ENCODE measurements at regions not wholly inside any gene's neighbourhood (a gene's known extent, or its start where the extent isn't known, plus 50 kb on each side); places are given as distances from the start of the nearest gene placed in this dataset.

DNA sequence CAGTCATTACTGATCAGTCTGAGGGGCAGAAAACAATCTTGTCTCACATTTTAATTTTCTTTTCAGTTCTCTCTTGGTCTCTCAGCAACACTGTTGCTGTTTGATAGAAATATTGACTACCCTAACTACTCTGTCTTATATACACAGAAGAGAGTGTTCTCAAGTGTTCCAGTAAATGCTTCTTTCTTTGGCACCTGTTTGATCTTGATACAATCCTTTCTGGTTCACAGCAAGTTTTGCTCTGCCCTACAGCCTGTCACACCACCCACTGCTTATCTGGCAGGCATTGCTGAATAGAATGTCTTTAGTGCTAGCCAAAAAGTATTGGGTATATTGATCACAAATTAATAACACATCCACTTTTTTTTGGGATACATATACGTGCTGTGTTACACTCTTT lies 75.7 kb upstream of the WLS start:
- H4K20me1 ChIP-seq (ENCODE audit: insufficient read depth, low read length), result no peaks in the 10 kb centered on the region
- no TSS peak for BruUV-seq (replicated peaks)
- H3K4me1 ChIP-seq (ENCODE audit: insufficient read depth, low read length), result no peaks in the 10 kb centered on the region
- ChIA-PET POLR2A (no interaction called here), CTCF (ENCODE audit: low intra/inter-chr PET ratio, low total read pairs) (no interaction called here)
- H3K9me3 ChIP-seq (ENCODE audit: low read length), result no peaks in the 10 kb centered on the region
- intact Hi-C loops (cut with micrococcal nuclease; ENCODE audit: unreplicated experiment), result no loop called here
- no peak overlapping the region for H2AFZ ChIP-seq (ENCODE audit: low read length)
- H3K27me3 ChIP-seq (ENCODE audit: control insufficient read depth in 1 of 2, insufficient read depth in 2 of 2, low read length in 2 of 2), result 0 out of 5 replicates have a peak, but pooled peaks cover 0 to 5% of the 10 kb centered on the region in 2 experiments
- no peak overlapping the region for H3K9ac ChIP-seq (ENCODE audit: insufficient read depth, low read depth, low read length)
- H3K36me3 ChIP-seq (replicated peaks in 1 of 2; ENCODE audit: control insufficient read depth in 1 of 2, insufficient read depth in 2 of 2, low read length in 2 of 2), result no peaks in the 10 kb centered on the region
- H3K4me3 ChIP-seq (replicated peaks in 1 of 3; ENCODE audit: insufficient read depth in 1 of 3, low read depth in 2 of 3, low read length in 3 of 3), result no peak overlapping the region
- in situ Hi-C loops (cut with HindIII; ENCODE audit: extremely low pct_ligation_motif_present, low pct_unique_long_range_greater_than_20kb), result no loop called here
- H3K4me2 ChIP-seq (ENCODE audit: low read depth, low read length), result no peak overlapping the region
- no peak overlapping the region for H3K27ac ChIP-seq (ENCODE audit: extremely low read length, insufficient read depth, low read length)
- FAIRE-seq, result no peak
- TF ChIP-seq HNRNPUL1 (IDR thresholded peaks at IDR 0.05; ENCODE audit: low read depth, low read length), result no peak
- no peak for TF ChIP-seq ZSCAN21 (CRISPR knock-in tag; IDR thresholded peaks at IDR 0.05; ENCODE audit: borderline replicate concordance)
- TF ChIP-seq ZNF124 (CRISPR knock-in tag; IDR thresholded peaks at IDR 0.05), result no peak
- ATAC-seq, result no peak
- H3K79me2 ChIP-seq (ENCODE audit: insufficient read depth, low read length), result no peaks in the 10 kb centered on the region
- no peak for DNase-seq (ENCODE audit: low spot score)
- 0% methylated on average over 1 of the region's 1 CpG for WGBS (ENCODE audit: low lambda C conversion rate)

DNA sequence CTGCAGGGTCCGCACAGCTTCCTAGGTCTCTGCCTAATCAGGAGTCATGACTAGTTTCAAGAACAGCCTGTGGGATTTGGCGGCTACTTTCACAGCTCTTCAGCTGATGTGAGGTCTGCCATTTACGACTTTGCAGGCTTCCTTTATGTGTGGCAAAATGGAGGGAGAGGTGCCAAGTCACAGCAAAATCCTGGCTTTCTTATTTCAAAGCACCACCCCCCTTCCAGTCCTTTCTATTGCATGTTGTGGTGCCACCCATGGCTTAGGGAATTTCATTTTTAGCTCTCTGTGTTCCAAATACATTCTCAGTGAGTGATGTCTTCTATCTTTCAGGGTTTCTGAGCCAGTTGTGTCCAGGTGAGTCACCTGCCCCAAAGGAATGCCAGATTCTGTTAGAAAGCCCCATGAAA lies 75.1 kb upstream of the WLS start:
- Histone ChIP-seq H3K79me2 (ENCODE audit: insufficient read depth, low read length) (no peaks in the 10 kb centered on the region), H3K9me3 (ENCODE audit: low read length) (no peaks in the 10 kb centered on the region), H3K9ac (ENCODE audit: insufficient read depth, low read depth, low read length) (no peak overlapping the region), H3K27ac (ENCODE audit: extremely low read length, insufficient read depth, low read length) (no peak overlapping the region), H3K4me2 (ENCODE audit: low read depth, low read length) (no peak overlapping the region), H3K27me3 (ENCODE audit: control insufficient read depth in 1 of 2, insufficient read depth in 2 of 2, low read length in 2 of 2) (0 out of 5 replicates have a peak, but pooled peaks cover 0 to 5% of the 10 kb centered on the region in 2 experiments), H4K20me1 (ENCODE audit: insufficient read depth, low read length) (no peaks in the 10 kb centered on the region), H3K4me3 (replicated peaks in 1 of 3; ENCODE audit: insufficient read depth in 1 of 3, low read depth in 2 of 3, low read length in 3 of 3) (no peak overlapping the region), H3K4me1 (ENCODE audit: insufficient read depth, low read length) (no peaks in the 10 kb centered on the region), H3K36me3 (replicated peaks in 1 of 2; ENCODE audit: control insufficient read depth in 1 of 2, insufficient read depth in 2 of 2, low read length in 2 of 2) (no peaks in the 10 kb centered on the region), H2AFZ (ENCODE audit: low read length) (no peak overlapping the region)
- intact Hi-C loops (cut with micrococcal nuclease; ENCODE audit: unreplicated experiment), result no loop called here
- FAIRE-seq (no peak), DNase-seq (ENCODE audit: low spot score) (no peak), ATAC-seq (no peak)
- ChIA-PET POLR2A (no interaction called here), CTCF (ENCODE audit: low intra/inter-chr PET ratio, low total read pairs) (no interaction called here)
- WGBS (ENCODE audit: low lambda C conversion rate), result 14% methylated on average over 3 of the region's 3 CpGs
- BruUV-seq (replicated peaks), result no TSS peak
- TF ChIP-seq, protein P1, sequence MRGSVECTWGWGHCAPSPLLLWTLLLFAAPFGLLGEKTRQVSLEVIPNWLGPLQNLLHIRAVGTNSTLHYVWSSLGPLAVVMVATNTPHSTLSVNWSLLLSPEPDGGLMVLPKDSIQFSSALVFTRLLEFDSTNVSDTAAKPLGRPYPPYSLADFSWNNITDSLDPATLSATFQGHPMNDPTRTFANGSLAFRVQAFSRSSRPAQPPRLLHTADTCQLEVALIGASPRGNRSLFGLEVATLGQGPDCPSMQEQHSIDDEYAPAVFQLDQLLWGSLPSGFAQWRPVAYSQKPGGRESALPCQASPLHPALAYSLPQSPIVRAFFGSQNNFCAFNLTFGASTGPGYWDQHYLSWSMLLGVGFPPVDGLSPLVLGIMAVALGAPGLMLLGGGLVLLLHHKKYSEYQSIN (CRISPR knock-in tag; IDR thresholded peaks at IDR 0.05; ENCODE audit: borderline replicate concordance), result no peak
- TF ChIP-seq ZNF761 (CRISPR knock-in tag; conservative IDR thresholded peaks at IDR 0.05) (no peak), ZNF33A (CRISPR knock-in tag; IDR thresholded peaks at IDR 0.05; ENCODE audit: borderline replicate concordance) (no peak), ZNF7 (CRISPR knock-in tag; IDR thresholded peaks at IDR 0.05) (no peak), ZNF607 (CRISPR knock-in tag; IDR thresholded peaks at IDR 0.05; ENCODE audit: borderline replicate concordance) (no peak), NCOA5 (CRISPR knock-in tag; IDR thresholded peaks at IDR 0.05) (no peak), BRD4 (CRISPR knock-in tag; IDR thresholded peaks at IDR 0.05) (no peak), ZSCAN30 (CRISPR knock-in tag; IDR thresholded peaks at IDR 0.05) (no peak), NR2F2 (IDR thresholded peaks at IDR 0.05; ENCODE audit: borderline replicate concordance, low read depth) (no peak), SNAPC2 (CRISPR knock-in tag; IDR thresholded peaks at IDR 0.05) (no peak), TMF1 (CRISPR knock-in tag; IDR thresholded peaks at IDR 0.05; ENCODE audit: low read depth) (no peak), NFATC3 (CRISPR knock-in tag; IDR thresholded peaks at IDR 0.05) (no peak), CBX5 (CRISPR knock-in tag; IDR thresholded peaks at IDR 0.05; ENCODE audit: borderline replicate concordance) (no peak)
- TF ChIP-seq, protein P2, sequence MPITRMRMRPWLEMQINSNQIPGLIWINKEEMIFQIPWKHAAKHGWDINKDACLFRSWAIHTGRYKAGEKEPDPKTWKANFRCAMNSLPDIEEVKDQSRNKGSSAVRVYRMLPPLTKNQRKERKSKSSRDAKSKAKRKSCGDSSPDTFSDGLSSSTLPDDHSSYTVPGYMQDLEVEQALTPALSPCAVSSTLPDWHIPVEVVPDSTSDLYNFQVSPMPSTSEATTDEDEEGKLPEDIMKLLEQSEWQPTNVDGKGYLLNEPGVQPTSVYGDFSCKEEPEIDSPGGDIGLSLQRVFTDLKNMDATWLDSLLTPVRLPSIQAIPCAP (CRISPR knock-in tag; IDR thresholded peaks at IDR 0.05; ENCODE audit: low read depth), result no peak
- in situ Hi-C loops (cut with HindIII; ENCODE audit: extremely low pct_ligation_motif_present, low pct_unique_long_range_greater_than_20kb), result no loop called here
